ENCODE measurements at regions not wholly inside any gene's neighbourhood (a gene's known extent, or its start where the extent isn't known, plus 50 kb on each side); places are given as distances from the start of the nearest gene placed in this dataset.
"Not testable (repeated sequence)": the region's sequence is repeated elsewhere in the genome, so short reads cannot be mapped to it uniquely, and the experiment has no call there.

- DNase-seq (ENCODE audit: low read depth, low spot score), result no peak
Measured at GRCh38 chrX:137646472-137646871, 80.5 kb downstream of the ZIC3 start.

GRCh38 chrX:137651647-137652046, 85.7 kb downstream of the ZIC3 start:
- DNase-seq (ENCODE audit: low read depth, low spot score), result no peak

- DNase-seq (ENCODE audit: low read depth, low spot score), result no peak
Measured at GRCh38 chrX:137652086-137652485, 86.2 kb downstream of the ZIC3 start.

- no peak for DNase-seq (ENCODE audit: low read depth, low spot score)
Measured at GRCh38 chrX:137654481-137654880, 88.6 kb downstream of the ZIC3 start.

- no peak for DNase-seq (ENCODE audit: low read depth, low spot score)
Measured at GRCh38 chrX:137667776-137668175, 101.8 kb downstream of the ZIC3 start.

- DNase-seq (ENCODE audit: low read depth, low spot score), result no peak
Measured at GRCh38 chrX:137684591-137684990, 118.7 kb downstream of the ZIC3 start.

- no peak for DNase-seq (ENCODE audit: low read depth, low spot score)
Measured at GRCh38 chrX:137695417-137695816, 129.5 kb downstream of the ZIC3 start.

GRCh38 chrX:137707348-137707747, 141.4 kb downstream of the ZIC3 start:
- no peak for DNase-seq (ENCODE audit: low read depth, low spot score)

GRCh38 chrX:137742846-137743245, 176.9 kb downstream of the ZIC3 start:
- no peak for DNase-seq (ENCODE audit: low read depth, low spot score)

- no peak for DNase-seq (ENCODE audit: low read depth, low spot score)
Measured at GRCh38 chrX:137743414-137743813, 177.5 kb downstream of the ZIC3 start.

GRCh38 chrX:137746289-137746688, 180.4 kb downstream of the ZIC3 start:
- DNase-seq (ENCODE audit: low read depth, low spot score), result no peak

GRCh38 chrX:137747244-137748043, 181.5 kb downstream of the ZIC3 start:
- no peak for DNase-seq (ENCODE audit: low read depth, low spot score)

- DNase-seq (ENCODE audit: low read depth, low spot score), result no peak
Measured at GRCh38 chrX:137748827-137749226, 182.9 kb downstream of the ZIC3 start.

GRCh38 chrX:137749246-137749645, 183.3 kb downstream of the ZIC3 start:
- DNase-seq (ENCODE audit: low read depth, low spot score), result no peak

GRCh38 chrX:137771537-137771936, 205.6 kb downstream of the ZIC3 start:
- DNase-seq (ENCODE audit: low read depth, low spot score), result no peak

GRCh38 chrX:137792214-137792613, 226.3 kb downstream of the ZIC3 start:
- DNase-seq (ENCODE audit: low read depth, low spot score), result no peak

GRCh38 chrX:137797926-137798325, 232.0 kb downstream of the ZIC3 start:
- DNase-seq (ENCODE audit: low read depth, low spot score), result not testable (repeated sequence)

GRCh38 chrX:137823257-137823656, 257.3 kb downstream of the ZIC3 start:
- DNase-seq (ENCODE audit: low read depth, low spot score), result no peak

- no peak for DNase-seq (ENCODE audit: low read depth, low spot score)
Measured at GRCh38 chrX:137847376-137847775, 281.4 kb downstream of the ZIC3 start.

GRCh38 chrX:137848266-137848905, 282.5 kb downstream of the ZIC3 start:
- DNase-seq (ENCODE audit: low read depth, low spot score), result no peak

- DNase-seq (ENCODE audit: low read depth, low spot score), result no peak
Measured at GRCh38 chrX:137852502-137852901, 286.6 kb downstream of the ZIC3 start.

- DNase-seq (ENCODE audit: low read depth, low spot score), result no peak
Measured at GRCh38 chrX:137855490-137855889, 289.6 kb downstream of the ZIC3 start.

- no peak for DNase-seq (ENCODE audit: low read depth, low spot score)
Measured at GRCh38 chrX:137858106-137858505, 292.2 kb downstream of the ZIC3 start.
